Mesenchymal stem cell (in vitro differentiated cells and primary cell): ENCODE measurements at regions not wholly inside any gene's neighbourhood (a gene's known extent, or its start where the extent isn't known, plus 50 kb on each side); places are given as distances from the start of the nearest gene placed in this dataset.
"Not testable (repeated sequence)": the region's sequence is repeated elsewhere in the genome, so short reads cannot be mapped to it uniquely, and the experiment has no call there.

Source experiments
- DNase-seq: peaks from one replicate; pipeline ENCODE4 v3.0.0-alpha.2; 2013
- H2AFZ ChIP-seq: one replicate; pipeline ENCODE4 v1.6.1; 2013; ENCODE audit warnings: low read depth, mild to moderate bottlenecking, control low read depth, inconsistent platforms, low read length, moderate library complexity
- H2AK5ac ChIP-seq: 2 replicates; pipeline ENCODE4 v1.6.1; 2013; ENCODE audit warnings: low read length, moderate library complexity, mild to moderate bottlenecking, inconsistent platforms; ENCODE audit not compliant: severe bottlenecking
- H2BK120ac ChIP-seq: one replicate; pipeline ENCODE4 v1.6.1; 2013; ENCODE audit warnings: low read depth, mild to moderate bottlenecking, inconsistent platforms, low read length, moderate library complexity
- H2BK12ac ChIP-seq, 2 experiments: one replicate each; pipeline ENCODE4 v1.6.1; 2013; ENCODE audit warnings: inconsistent platforms in 2 of 2, low read length in 2 of 2, mild to moderate bottlenecking in 2 of 2, moderate library complexity in 2 of 2, control low read depth in 1 of 2
- H2BK15ac ChIP-seq: one replicate; pipeline ENCODE4 v1.6.1; 2013; ENCODE audit warnings: mild to moderate bottlenecking, low read depth, inconsistent platforms; ENCODE audit not compliant: poor library complexity, severe bottlenecking
- H2BK5ac ChIP-seq: 2 replicates; pipeline ENCODE4 v1.6.1; 2013; ENCODE audit warnings: low read depth, mild to moderate bottlenecking, low read length, control low read depth, inconsistent platforms; ENCODE audit not compliant: poor library complexity, severe bottlenecking
- H3K14ac ChIP-seq, 2 experiments: one replicate each; pipeline ENCODE4 v1.6.1; 2013; ENCODE audit warnings: inconsistent platforms in 2 of 2, low read length in 2 of 2, control low read depth in 1 of 2, mild to moderate bottlenecking in 1 of 2, moderate library complexity in 1 of 2
- H3K18ac ChIP-seq, 2 experiments: one replicate each; pipeline ENCODE4 v1.6.1; 2013; ENCODE audit warnings: inconsistent platforms in 2 of 2, low read length in 2 of 2, control low read depth in 1 of 2, low read depth in 1 of 2, mild to moderate bottlenecking in 1 of 2
- H3K23ac ChIP-seq, 2 experiments: one replicate each; pipeline ENCODE4 v1.6.1; 2013; ENCODE audit warnings: inconsistent platforms in 2 of 2, low read length in 2 of 2, mild to moderate bottlenecking in 2 of 2, moderate library complexity in 2 of 2, control low read depth in 1 of 2
- H3K27ac ChIP-seq: 2 replicates; pipeline ENCODE4 v1.5.1; 2013; ENCODE audit warnings: mild to moderate bottlenecking, moderate library complexity, low read length, control low read depth, inconsistent platforms; ENCODE audit not compliant: poor library complexity, severe bottlenecking
- H3K27me3 ChIP-seq, 2 experiments: 2 replicates each; pipeline versions ENCODE4 v1.6.1 to v1.7.0; 2013; ENCODE audit warnings: low read length in 2 of 2, mild to moderate bottlenecking in 2 of 2, moderate library complexity in 2 of 2, control low read depth in 1 of 2, inconsistent platforms in 1 of 2; ENCODE audit not compliant: control insufficient read depth in 1 of 2, insufficient read depth in 1 of 2
- H3K36me3 ChIP-seq, 2 experiments: 2 replicates each; pipeline versions ENCODE4 v1.6.1 to v1.7.0; 2013; ENCODE audit warnings: low read length in 2 of 2, control low read depth in 1 of 2, inconsistent platforms in 1 of 2, low read depth in 1 of 2, mild to moderate bottlenecking in 1 of 2; ENCODE audit not compliant: insufficient read depth in 2 of 2, control insufficient read depth in 1 of 2
- H3K4ac ChIP-seq, 2 experiments: one replicate each; pipeline ENCODE4 v1.6.1; 2013; ENCODE audit warnings: inconsistent platforms in 2 of 2, low read length in 2 of 2, mild to moderate bottlenecking in 2 of 2, moderate library complexity in 2 of 2, control low read depth in 1 of 2, low read depth in 1 of 2
- H3K4me1 ChIP-seq: 2 replicates; pipeline ENCODE4 v1.6.1; 2013; ENCODE audit warnings: low read depth, low read length, control low read depth; ENCODE audit not compliant: control insufficient read depth, insufficient read depth
- H3K4me2 ChIP-seq: 2 replicates; pipeline ENCODE4 v1.6.1; 2013; ENCODE audit warnings: low read length, mild to moderate bottlenecking, inconsistent platforms; ENCODE audit not compliant: poor library complexity, severe bottlenecking
- H3K4me3 ChIP-seq, 2 experiments: 2 replicates each; pipeline versions ENCODE4 v1.5.1 to v1.7.0; 2013; ENCODE audit warnings: low read length in 2 of 2, mild to moderate bottlenecking in 2 of 2, control low read depth in 1 of 2, low read depth in 1 of 2; ENCODE audit not compliant: insufficient read depth in 1 of 2
- H3K79me1 ChIP-seq: replicated peaks from 2 replicates; pipeline ENCODE4 v1.6.1; 2013; ENCODE audit warnings: mild to moderate bottlenecking, control low read depth, low read length, inconsistent platforms; ENCODE audit not compliant: poor library complexity, severe bottlenecking
- H3K9ac ChIP-seq: 2 replicates; pipeline ENCODE4 v1.7.0; 2013; ENCODE audit warnings: mild to moderate bottlenecking, low read length, moderate library complexity
- H3K9me3 ChIP-seq: 2 replicates; pipeline ENCODE4 v1.7.0; 2013; ENCODE audit warnings: mild to moderate bottlenecking, low read length; ENCODE audit not compliant: control insufficient read depth
- H4K8ac ChIP-seq: one replicate; pipeline ENCODE4 v1.6.1; 2013; ENCODE audit warnings: inconsistent platforms, mild to moderate bottlenecking, low read length, moderate library complexity
- H4K91ac ChIP-seq: one replicate; pipeline ENCODE4 v1.6.1; 2013; ENCODE audit warnings: mild to moderate bottlenecking, low read length, inconsistent platforms
- WGBS: methylation state at CpG from one replicate; pipeline ENCODE4 v1.1.7; 2013; ENCODE audit warnings: mixed read lengths; 5-methylcytosine and 5-hydroxymethylcytosine counted together

- H3K36me3 ChIP-seq: no peaks in the 10 kb centered on the region
- H4K91ac ChIP-seq: no peak overlapping the region
- H3K9me3 ChIP-seq: peaks cover 36% of the 10 kb centered on the region
- no peaks in the 10 kb centered on the region for H3K27me3 ChIP-seq
- H3K4me2 ChIP-seq: no peak overlapping the region
- no peak overlapping the region for H3K23ac ChIP-seq
- H2AFZ ChIP-seq: no peak overlapping the region
- no peak overlapping the region for H3K9ac ChIP-seq
- H3K4me1 ChIP-seq: no peaks in the 10 kb centered on the region
- no peak overlapping the region for H2BK15ac ChIP-seq
- no peak overlapping the region for H3K14ac ChIP-seq
- no peak overlapping the region for H3K27ac ChIP-seq
- H4K8ac ChIP-seq: no peak overlapping the region
- H3K4me3 ChIP-seq: no peak overlapping the region
- no peak overlapping the region for H2BK12ac ChIP-seq
- no peak for DNase-seq
- no peak overlapping the region for H2BK5ac ChIP-seq
- no peak overlapping the region for H2AK5ac ChIP-seq
- H3K18ac ChIP-seq: no peak overlapping the region
- H3K79me1 ChIP-seq: no peaks in the 10 kb centered on the region
- H2BK120ac ChIP-seq: no peak overlapping the region
- no peak overlapping the region for H3K4ac ChIP-seq
- WGBS: 79% methylated on average over 6 of the region's 6 CpGs
Observed at GRCh38 chr19:23577501-23577900, 109.5 kb downstream of the ZNF675 start.

GRCh38 chr19:23571175-23571574, 115.8 kb downstream of the ZNF675 start:
- Histone ChIP-seq H4K8ac (no peak overlapping the region), H3K27me3 (no peaks in the 10 kb centered on the region), H2BK120ac (no peak overlapping the region), H3K4ac (no peak overlapping the region), H3K9ac (no peak overlapping the region), H4K91ac (no peak overlapping the region), H2BK5ac (no peak overlapping the region), H3K14ac (no peak overlapping the region), H3K79me1 (no peaks in the 10 kb centered on the region), H3K9me3 (peaks cover 34% of the 10 kb centered on the region), H2BK15ac (no peak overlapping the region), H3K18ac (no peak overlapping the region), H3K4me2 (no peak overlapping the region), H3K23ac (no peak overlapping the region), H2AFZ (no peak overlapping the region), H3K4me3 (no peak overlapping the region), H2AK5ac (no peak overlapping the region), H3K4me1 (no peaks in the 10 kb centered on the region), H3K36me3 (no peaks in the 10 kb centered on the region), H3K27ac (no peak overlapping the region), H2BK12ac (no peak overlapping the region)
- no peak for DNase-seq
- WGBS: 60% methylated on average over 2 of the region's 2 CpGs

- not testable (repeated sequence) for DNase-seq, H3K36me3 ChIP-seq, H2BK120ac ChIP-seq, H3K9ac ChIP-seq, H4K8ac ChIP-seq, H2AFZ ChIP-seq, H3K18ac ChIP-seq, H3K27ac ChIP-seq, H3K23ac ChIP-seq, H2BK12ac ChIP-seq, H2BK15ac ChIP-seq, H3K14ac ChIP-seq, H4K91ac ChIP-seq, H3K4me1 ChIP-seq, H3K79me1 ChIP-seq, H2BK5ac ChIP-seq, H2AK5ac ChIP-seq, H3K4me3 ChIP-seq, H3K4me2 ChIP-seq, H3K27me3 ChIP-seq, H3K4ac ChIP-seq
- 89% methylated on average over 14 of the region's 15 CpGs for WGBS
- H3K9me3 ChIP-seq: peaks cover 48% of the 10 kb centered on the region
Observed at GRCh38 chr19:23568116-23568515, 118.9 kb downstream of the ZNF675 start.

GRCh38 chr19:23565256-23565655, 121.8 kb downstream of the ZNF675 start:
- Histone ChIP-seq H2BK5ac (no peak overlapping the region), H3K4me2 (no peak overlapping the region), H3K9me3 (peaks cover 41% of the 10 kb centered on the region), H2BK15ac (no peak overlapping the region), H2AK5ac (no peak overlapping the region), H3K4ac (no peak overlapping the region), H3K79me1 (no peaks in the 10 kb centered on the region), H3K4me3 (no peak overlapping the region), H3K18ac (no peak overlapping the region), H4K8ac (no peak overlapping the region), H2BK120ac (no peak overlapping the region), H2AFZ (no peak overlapping the region), H3K4me1 (no peaks in the 10 kb centered on the region), H3K36me3 (no peaks in the 10 kb centered on the region), H3K9ac (no peak overlapping the region), H3K23ac (no peak overlapping the region), H3K14ac (no peak overlapping the region), H3K27me3 (no peaks in the 10 kb centered on the region), H3K27ac (no peak overlapping the region), H4K91ac (no peak overlapping the region), H2BK12ac (no peak overlapping the region)
- WGBS: 59% methylated on average over 3 of the region's 3 CpGs
- DNase-seq: no peak
